ENCODE measurements at regions not wholly inside any gene's neighbourhood (a gene's known extent, or its start where the extent isn't known, plus 50 kb on each side); places are given as distances from the start of the nearest gene placed in this dataset.

DNA sequence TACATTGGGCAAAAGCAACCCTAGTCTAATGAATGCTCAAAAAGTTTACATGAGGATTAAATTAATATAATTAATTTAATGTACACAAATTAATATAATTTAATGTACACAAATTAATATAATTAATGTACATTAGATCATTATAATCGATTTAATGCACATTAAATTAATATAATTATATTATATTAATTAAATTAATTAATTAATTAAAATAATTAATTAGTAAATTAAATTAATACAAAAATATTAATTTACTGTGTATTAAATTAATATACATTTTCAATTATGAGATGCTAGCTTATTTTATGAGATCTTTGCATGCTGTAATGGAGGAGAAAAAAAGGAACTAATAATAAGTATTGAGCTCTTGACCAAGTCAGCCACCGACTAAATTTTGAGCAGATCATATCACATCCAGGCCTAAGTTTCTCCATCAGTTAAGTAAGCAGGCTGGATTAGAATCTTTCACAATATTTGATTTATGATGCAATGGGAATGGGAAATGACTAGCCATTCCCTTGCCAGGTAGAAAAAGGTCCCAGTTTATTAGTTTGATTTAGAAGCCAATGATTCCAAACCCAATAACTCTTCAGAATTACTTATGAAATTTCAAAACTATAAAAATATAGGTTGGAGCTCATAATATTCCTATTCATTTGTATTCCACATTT is 533.4 kb upstream of the GRIA1 start:
- TF ChIP-seq, protein P1, sequence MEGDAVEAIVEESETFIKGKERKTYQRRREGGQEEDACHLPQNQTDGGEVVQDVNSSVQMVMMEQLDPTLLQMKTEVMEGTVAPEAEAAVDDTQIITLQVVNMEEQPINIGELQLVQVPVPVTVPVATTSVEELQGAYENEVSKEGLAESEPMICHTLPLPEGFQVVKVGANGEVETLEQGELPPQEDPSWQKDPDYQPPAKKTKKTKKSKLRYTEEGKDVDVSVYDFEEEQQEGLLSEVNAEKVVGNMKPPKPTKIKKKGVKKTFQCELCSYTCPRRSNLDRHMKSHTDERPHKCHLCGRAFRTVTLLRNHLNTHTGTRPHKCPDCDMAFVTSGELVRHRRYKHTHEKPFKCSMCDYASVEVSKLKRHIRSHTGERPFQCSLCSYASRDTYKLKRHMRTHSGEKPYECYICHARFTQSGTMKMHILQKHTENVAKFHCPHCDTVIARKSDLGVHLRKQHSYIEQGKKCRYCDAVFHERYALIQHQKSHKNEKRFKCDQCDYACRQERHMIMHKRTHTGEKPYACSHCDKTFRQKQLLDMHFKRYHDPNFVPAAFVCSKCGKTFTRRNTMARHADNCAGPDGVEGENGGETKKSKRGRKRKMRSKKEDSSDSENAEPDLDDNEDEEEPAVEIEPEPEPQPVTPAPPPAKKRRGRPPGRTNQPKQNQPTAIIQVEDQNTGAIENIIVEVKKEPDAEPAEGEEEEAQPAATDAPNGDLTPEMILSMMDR (optimal IDR thresholded peaks at IDR 0.05 in 1 of 3, IDR thresholded peaks at IDR 0.05 in 1 of 3, conservative IDR thresholded peaks at IDR 0.05 in 1 of 3; ENCODE audit: extremely low read depth in 1 of 3, insufficient read depth in 2 of 3, low read length in 3 of 3): no peak
- no peak for TF ChIP-seq EZH2 (IDR thresholded peaks at IDR 0.05; ENCODE audit: low read length)
